Rectal smooth muscle tissue (tissue), 1 donor: ENCODE measurements at regions not wholly inside any gene's neighbourhood (a gene's known extent, or its start where the extent isn't known, plus 50 kb on each side); places are given as distances from the start of the nearest gene placed in this dataset.

Experiments used
- H3K27ac ChIP-seq: one replicate; pipeline ENCODE4 v1.7.0; 2013; ENCODE audit warnings: low read depth, low read length, inconsistent platforms
- H3K27me3 ChIP-seq: one replicate; pipeline ENCODE4 v1.7.0; 2013; ENCODE audit warnings: low read length; ENCODE audit not compliant: control insufficient read depth, insufficient read depth
- H3K36me3 ChIP-seq: one replicate; pipeline ENCODE4 v1.7.0; 2013; ENCODE audit warnings: low read length; ENCODE audit not compliant: control insufficient read depth, insufficient read depth
- H3K4me1 ChIP-seq: one replicate; pipeline ENCODE4 v1.7.0; 2013; ENCODE audit warnings: low read length; ENCODE audit not compliant: control insufficient read depth, insufficient read depth
- H3K4me3 ChIP-seq: one replicate; pipeline ENCODE4 v1.7.0; 2013; ENCODE audit warnings: low read length
- H3K9ac ChIP-seq: one replicate; pipeline ENCODE4 v1.7.0; 2013; ENCODE audit warnings: low read length

GRCh38 chr17:68732301-68732749, 131.2 kb upstream of the FAM20A start:
- H3K27me3 ChIP-seq: no peaks in the 10 kb centered on the region
- H3K4me3 ChIP-seq: no peak overlapping the region
- H3K9ac ChIP-seq: no peak overlapping the region
- no peaks in the 10 kb centered on the region for H3K4me1 ChIP-seq
- no peak overlapping the region for H3K27ac ChIP-seq
- H3K36me3 ChIP-seq: no peaks in the 10 kb centered on the region

DNA sequence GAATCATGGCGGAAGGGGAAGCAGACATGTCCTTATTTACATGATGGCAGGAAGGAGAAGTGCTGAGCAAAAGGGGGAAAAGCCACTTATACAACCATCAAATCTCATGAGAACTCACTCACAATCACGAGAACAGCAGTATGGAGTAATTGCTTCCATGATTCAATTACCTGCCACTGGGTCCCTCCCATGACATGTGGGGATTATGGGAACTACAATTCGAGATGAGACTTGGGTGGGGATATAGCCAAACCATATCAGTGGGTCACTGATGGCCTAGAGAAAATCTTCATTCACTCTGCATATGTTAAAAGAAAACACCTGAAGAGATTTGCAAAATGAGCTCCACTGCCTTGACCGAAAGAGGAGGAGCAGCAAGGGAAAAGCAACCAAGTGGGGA, 130.3 kb upstream of the FAM20A start:
- Histone ChIP-seq H3K4me1 (no peaks in the 10 kb centered on the region), H3K4me3 (no peak overlapping the region), H3K27ac (no peak overlapping the region), H3K9ac (no peak overlapping the region), H3K27me3 (no peaks in the 10 kb centered on the region), H3K36me3 (no peaks in the 10 kb centered on the region)

DNA sequence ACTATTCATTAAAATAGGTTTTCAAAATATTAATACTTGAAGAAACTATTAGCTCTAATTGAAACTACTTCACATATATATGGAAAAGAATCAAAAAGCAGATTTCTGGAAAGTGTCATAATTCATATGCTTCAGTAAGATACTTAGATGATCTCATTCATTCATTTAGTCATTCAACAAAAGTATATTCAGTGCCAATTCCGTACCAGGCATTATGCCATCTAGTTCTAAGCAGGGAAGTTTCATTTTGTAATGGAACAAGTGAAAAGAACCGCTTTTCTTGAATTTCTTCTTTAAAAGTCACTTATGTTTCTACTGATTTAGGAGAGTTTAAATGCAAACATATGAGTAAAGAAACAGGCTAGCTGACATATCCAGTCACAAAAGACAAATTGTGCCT, 118.3 kb upstream of the FAM20A start:
- no peaks in the 10 kb centered on the region for H3K4me1 ChIP-seq
- H3K27me3 ChIP-seq: peaks cover 3% of the 10 kb centered on the region
- no peak overlapping the region for H3K9ac ChIP-seq
- no peaks in the 10 kb centered on the region for H3K36me3 ChIP-seq
- H3K4me3 ChIP-seq: no peak overlapping the region
- no peak overlapping the region for H3K27ac ChIP-seq

GRCh38 chr17:68718926-68719325, 117.8 kb upstream of the FAM20A start:
- Histone ChIP-seq H3K36me3 (no peaks in the 10 kb centered on the region), H3K9ac (no peak overlapping the region), H3K27ac (no peak overlapping the region), H3K4me1 (no peaks in the 10 kb centered on the region), H3K4me3 (no peak overlapping the region), H3K27me3 (peaks cover 3% of the 10 kb centered on the region)

- Histone ChIP-seq H3K27me3 (peaks cover 3% of the 10 kb centered on the region), H3K4me3 (no peak overlapping the region), H3K9ac (no peak overlapping the region), H3K27ac (no peak overlapping the region), H3K36me3 (no peaks in the 10 kb centered on the region), H3K4me1 (no peaks in the 10 kb centered on the region)
Measured at GRCh38 chr17:68718465-68718864, 117.3 kb upstream of the FAM20A start.

DNA sequence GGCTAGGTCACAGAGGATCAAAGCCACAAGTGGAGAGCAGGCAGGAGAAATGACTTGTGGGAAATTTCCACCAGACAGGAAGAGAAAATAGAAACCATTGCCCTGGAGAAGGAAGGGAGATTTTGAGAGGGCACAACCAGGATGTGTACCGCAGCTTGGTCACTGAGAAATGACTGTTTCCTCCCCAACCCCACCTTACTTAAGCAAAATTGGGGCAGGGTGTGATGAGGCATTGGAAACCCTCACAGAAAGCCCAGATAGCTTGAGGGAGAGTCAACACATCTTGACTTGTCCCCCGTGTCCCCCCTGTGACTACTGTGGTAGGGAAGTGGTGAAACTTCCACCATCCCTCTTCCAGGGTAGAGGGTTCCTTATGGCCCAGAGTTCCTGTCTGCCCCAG, 113.5 kb upstream of the FAM20A start:
- Histone ChIP-seq H3K4me1 (no peaks in the 10 kb centered on the region), H3K9ac (no peak overlapping the region), H3K27ac (no peak overlapping the region), H3K4me3 (no peak overlapping the region), H3K36me3 (no peaks in the 10 kb centered on the region), H3K27me3 (peaks cover 3% of the 10 kb centered on the region)

DNA sequence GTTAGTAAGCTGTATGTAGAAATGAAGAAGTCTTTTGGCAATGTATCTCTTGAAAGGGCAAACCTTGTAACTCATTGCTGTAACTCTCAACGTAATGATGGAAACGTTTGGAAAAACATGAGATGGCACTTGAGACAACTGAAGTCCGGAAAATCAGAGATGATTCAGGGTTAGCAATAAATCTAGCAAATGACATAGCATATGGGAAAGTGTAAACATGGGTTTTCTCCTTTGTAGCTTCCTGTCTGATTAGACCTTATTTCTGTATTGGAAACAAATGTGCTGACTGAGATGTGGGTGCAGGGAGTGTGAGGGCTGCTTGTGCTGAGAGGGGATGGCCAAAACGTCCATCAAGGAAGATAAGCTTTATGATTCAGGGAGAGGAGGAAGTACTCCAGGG, 110.7 kb upstream of the FAM20A start:
- H3K4me3 ChIP-seq: no peak overlapping the region
- no peaks in the 10 kb centered on the region for H3K4me1 ChIP-seq
- H3K36me3 ChIP-seq: no peaks in the 10 kb centered on the region
- H3K9ac ChIP-seq: no peak overlapping the region
- H3K27me3 ChIP-seq: peaks cover 3% of the 10 kb centered on the region
- no peak overlapping the region for H3K27ac ChIP-seq

DNA sequence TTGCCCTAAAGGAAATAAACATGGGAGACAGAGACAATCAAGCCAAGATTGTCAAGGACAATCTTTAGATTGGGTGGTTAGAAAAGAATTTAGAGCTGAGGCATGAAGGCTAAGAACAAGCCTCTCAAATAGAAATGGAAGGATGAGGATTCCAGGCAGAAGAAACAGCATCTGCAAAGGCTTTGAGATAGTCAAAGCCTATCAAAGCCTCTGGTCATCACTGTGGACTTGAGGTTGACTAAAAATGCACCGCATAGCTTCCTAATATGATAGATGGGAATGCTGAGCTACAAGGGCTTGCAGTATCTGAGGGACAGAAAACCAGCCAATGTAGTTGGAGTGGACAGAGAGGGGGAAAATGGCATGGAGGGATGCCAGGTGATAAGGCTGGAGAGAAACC, 109.8 kb upstream of the FAM20A start:
- Histone ChIP-seq H3K36me3 (no peaks in the 10 kb centered on the region), H3K27ac (no peak overlapping the region)

GRCh38 chr17:68710035-68710780, 109.0 kb upstream of the FAM20A start:
- H3K9ac ChIP-seq: no peak overlapping the region
- no peak overlapping the region for H3K4me3 ChIP-seq
- peaks cover 3% of the 10 kb centered on the region for H3K27me3 ChIP-seq
- H3K36me3 ChIP-seq: no peaks in the 10 kb centered on the region
- H3K27ac ChIP-seq: no peak overlapping the region
- no peaks in the 10 kb centered on the region for H3K4me1 ChIP-seq

More for the DNA sequence above, 109.8 kb upstream of the FAM20A start:
- no peaks in the 10 kb centered on the region for H3K4me1 ChIP-seq
- H3K9ac ChIP-seq: no peak overlapping the region
- peaks cover 3% of the 10 kb centered on the region for H3K27me3 ChIP-seq
- H3K4me3 ChIP-seq: no peak overlapping the region

DNA sequence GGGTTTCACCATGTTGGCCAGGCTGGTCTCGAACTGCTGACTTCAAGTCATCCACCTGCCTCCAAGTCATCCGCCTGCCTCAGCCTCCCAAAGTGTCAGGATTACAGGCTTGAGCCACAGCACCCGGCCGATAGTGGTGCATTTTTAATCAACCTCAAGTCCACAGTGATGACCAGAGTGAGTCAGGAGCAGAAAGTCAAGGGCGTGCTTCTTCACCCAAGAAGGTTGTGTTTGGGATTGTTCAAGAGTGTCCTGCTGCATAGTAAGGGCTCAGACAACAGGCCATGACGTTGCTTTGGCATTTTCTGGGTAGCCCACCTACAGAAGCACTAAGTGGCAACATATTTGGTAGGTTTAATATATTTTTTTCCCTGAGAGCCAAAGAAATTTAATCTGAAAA, 108.3 kb upstream of the FAM20A start:
- H3K36me3 ChIP-seq: no peaks in the 10 kb centered on the region
- no peaks in the 10 kb centered on the region for H3K4me1 ChIP-seq
- H3K27me3 ChIP-seq: no peaks in the 10 kb centered on the region
- no peak overlapping the region for H3K9ac ChIP-seq
- H3K4me3 ChIP-seq: no peak overlapping the region
- H3K27ac ChIP-seq: no peak overlapping the region

GRCh38 chr17:68707031-68707430, 105.9 kb upstream of the FAM20A start:
- Histone ChIP-seq H3K4me1 (no peaks in the 10 kb centered on the region), H3K27me3 (no peaks in the 10 kb centered on the region), H3K9ac (no peak overlapping the region), H3K4me3 (no peak overlapping the region), H3K36me3 (no peaks in the 10 kb centered on the region), H3K27ac (no peak overlapping the region)

DNA sequence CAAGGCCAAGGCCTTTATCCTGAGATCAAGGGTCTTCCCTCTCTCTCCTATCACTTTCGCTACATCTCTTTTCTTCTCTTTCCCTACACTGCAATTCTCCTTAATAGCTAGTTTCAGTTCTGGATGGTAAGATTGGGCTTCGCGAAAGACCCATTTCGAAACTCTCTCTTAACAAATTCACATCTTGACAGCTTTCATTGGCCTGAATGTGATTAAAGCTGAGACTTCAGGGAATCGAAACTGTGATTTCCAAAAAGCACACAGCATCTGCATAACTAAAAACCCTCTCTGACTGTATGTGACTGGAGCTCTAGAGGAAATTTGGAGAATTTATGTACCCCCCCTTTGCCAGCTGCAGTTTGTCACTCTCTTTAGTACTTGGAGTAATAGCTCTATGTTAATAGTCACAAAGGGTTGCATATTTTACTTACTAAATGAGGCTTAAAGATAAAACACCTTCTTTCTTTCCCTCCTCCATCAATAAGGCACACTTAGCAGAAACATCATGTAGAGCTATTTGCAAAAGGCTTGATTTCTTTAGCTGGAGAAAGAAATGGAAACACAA, 105.3 kb upstream of the FAM20A start:
- H3K27ac ChIP-seq: no peak overlapping the region
- H3K4me1 ChIP-seq: no peaks in the 10 kb centered on the region
- no peak overlapping the region for H3K9ac ChIP-seq

DNA sequence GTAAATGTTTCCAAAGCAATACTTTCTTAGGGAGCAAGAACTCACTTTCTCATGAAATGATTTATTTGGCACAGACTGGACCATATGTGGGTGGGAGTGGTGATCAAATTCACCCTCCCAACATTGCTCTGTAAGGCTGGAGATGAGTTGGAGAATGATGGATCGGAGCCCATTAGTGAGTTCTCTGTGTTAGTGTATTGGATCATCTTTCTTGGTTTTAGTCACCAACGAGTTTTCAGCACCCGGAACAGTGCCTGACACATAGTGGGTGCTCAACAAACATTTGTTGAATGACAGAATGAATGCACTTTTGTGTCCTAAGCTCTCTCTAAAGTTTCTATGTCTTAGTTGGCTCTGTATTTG, 104.5 kb upstream of the FAM20A start:
- Histone ChIP-seq H3K27me3 (no peaks in the 10 kb centered on the region), H3K9ac (no peak overlapping the region), H3K4me1 (no peaks in the 10 kb centered on the region), H3K27ac (no peak overlapping the region), H3K4me3 (no peak overlapping the region), H3K36me3 (no peaks in the 10 kb centered on the region)

More for the DNA sequence above, 105.3 kb upstream of the FAM20A start:
- Histone ChIP-seq H3K4me3 (no peak overlapping the region), H3K36me3 (no peaks in the 10 kb centered on the region), H3K27me3 (no peaks in the 10 kb centered on the region)
